ENCODE measurements at regions not wholly inside any gene's neighbourhood (a gene's known extent, or its start where the extent isn't known, plus 50 kb on each side); places are given as distances from the start of the nearest gene placed in this dataset.

DNA sequence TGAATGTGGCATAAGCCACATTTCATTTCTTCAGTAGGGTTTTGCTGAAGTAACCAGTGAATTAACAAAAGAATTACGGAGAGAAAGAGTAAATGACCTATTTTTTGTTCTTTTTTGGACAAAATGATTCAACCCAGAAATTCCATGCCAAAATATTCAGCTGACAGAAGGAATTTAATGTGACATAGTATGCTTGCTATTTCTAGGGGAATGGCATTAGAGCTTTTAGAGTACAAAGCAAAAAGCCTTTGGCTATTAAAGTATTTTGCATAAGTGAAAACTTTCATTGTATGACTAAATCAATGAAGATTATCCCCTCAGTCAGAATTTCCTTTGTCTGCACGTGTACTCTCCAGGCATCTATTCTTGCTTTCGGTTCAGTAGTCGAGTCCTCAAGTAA is 465.3 kb downstream of the COG6 start:
- ATAC-seq = no peak
- intact Hi-C loops (cut with micrococcal nuclease) = no loop called here
- no peak for DNase-seq

DNA sequence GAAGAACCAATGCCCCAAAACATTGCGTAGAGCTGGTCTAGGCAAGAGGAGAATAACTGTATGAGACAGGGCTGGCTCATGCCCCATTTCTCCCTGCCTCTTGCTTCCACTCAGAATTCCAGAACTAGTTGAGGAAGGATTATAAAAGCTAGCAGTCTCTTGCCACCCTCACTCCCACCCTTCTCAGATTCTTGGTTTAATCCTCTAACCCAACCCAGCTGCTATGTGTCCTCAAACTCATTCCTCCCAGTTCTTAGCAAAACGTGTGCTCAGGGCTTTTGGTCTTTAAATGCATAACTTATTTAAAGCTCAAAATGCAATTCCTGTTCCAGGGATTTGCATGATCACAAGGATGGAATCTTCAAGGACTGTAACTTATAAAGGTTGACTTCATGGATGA is 466.3 kb downstream of the COG6 start:
- ATAC-seq = no peak
- intact Hi-C loops (cut with micrococcal nuclease) = no loop called here
- no peak for DNase-seq

DNA sequence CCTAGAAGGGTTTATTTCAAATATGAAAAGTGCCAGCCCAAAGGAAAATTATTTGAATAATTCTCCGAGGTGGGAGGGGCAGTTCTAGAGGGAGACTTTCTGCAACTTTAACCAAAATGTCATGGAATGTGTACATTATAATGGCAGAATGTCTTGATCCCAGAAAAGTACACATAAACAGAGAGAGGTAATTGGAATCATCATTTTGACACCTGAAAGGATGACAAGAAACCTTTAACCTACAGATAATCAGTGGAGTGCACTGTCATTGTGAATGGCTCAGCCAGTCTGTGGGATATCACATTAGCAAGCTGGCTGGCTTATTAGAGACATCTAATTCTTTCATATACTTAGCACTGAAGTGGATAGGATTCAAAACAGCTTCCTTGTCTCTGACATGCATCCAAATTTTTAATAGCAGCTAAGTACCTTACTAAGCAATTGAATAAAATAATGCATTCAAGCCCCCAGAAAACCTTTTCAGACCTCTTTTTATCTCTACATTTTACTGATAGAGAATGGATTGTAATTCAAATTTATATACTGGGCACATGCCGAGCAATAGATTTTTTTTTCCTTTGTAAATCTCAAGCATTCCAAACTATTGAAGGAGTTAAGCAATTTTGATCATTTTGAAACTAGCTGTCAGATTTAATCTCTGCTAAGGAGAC is 468.6 kb downstream of the COG6 start:
- peak; percentile 23 for ATAC-seq
- intact Hi-C loops (cut with micrococcal nuclease) = no loop called here
- DNase-seq = no peak

DNA sequence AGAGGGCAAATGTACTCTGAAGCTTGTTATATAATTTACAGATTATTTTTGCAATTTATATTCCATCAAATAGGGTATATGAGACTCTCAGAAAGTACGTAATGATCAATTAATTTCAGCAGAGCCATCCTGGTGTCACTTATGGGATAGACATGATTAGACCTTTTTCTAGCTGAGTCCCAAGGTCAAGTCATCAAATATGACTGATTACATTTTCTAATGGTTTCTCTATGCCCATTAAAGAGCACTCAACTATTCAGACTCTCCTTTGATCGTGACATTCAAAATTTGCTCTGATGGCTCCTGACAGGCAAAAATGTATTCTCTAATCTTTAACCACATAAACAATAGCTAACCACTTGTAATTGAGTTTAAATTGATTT is 469.2 kb downstream of the COG6 start:
- DNase-seq = no peak
- intact Hi-C loops (cut with micrococcal nuclease) = no loop called here
- no peak for ATAC-seq

DNA sequence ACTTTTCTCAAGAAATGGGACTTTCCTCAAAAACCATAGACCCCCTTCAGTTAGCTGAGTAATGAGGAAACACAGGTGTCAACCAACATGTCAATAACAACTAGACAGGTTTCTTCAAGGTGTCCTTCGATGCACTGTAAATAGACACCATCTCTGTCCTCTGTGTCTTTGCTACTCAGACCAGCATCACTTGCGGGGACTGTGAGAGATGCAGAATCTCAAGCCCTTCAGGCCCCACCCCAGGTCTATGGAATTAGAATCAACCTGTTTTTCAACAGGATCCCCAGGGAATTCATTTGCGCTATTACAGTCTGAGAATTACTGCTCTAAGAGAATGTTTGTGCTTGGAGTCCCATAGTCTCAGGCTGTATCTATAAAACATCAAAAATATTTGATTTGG is 469.9 kb downstream of the COG6 start:
- intact Hi-C loops (cut with micrococcal nuclease) = no loop called here
- no peak for DNase-seq
- ATAC-seq = no peak

GRCh38 chr13:40126306-40127085 is 471.0 kb downstream of the COG6 start:
- DNase-seq (no peak), ATAC-seq (no peak)
- intact Hi-C loops (cut with micrococcal nuclease) = no loop called here

- ATAC-seq = no peak
- intact Hi-C loops (cut with micrococcal nuclease) = no loop called here
- DNase-seq = no peak
Measured at GRCh38 chr13:40127476-40127875, 472.0 kb downstream of the COG6 start.

- ATAC-seq (no peak), DNase-seq (no peak)
- intact Hi-C loops (cut with micrococcal nuclease) = no loop called here
Measured at GRCh38 chr13:40127925-40128324, 472.5 kb downstream of the COG6 start.

DNA sequence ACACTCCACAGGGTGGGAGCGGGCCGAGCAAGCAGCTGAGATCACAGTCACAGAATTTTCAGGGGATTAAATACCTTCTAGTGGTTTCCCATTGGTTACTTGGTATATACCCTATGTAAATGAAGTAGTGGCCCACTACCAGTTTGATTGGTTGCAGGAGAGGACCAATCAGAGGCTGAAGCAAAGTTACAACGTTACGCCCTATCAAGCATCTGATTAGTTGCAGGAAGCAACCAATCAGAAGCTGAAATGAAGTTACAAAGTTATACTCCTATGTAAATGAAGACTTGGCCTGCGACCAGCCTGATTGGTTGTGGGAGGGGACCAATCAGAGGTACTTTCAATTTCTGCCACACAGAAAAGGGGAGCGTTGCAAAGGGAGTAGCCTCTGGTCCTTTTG is 474.0 kb downstream of the COG6 start:
- intact Hi-C loops (cut with micrococcal nuclease) = no loop called here
- ATAC-seq (no peak), DNase-seq (no peak)

- no peak for ATAC-seq
- DNase-seq = no peak
- intact Hi-C loops (cut with micrococcal nuclease) = no loop called here
Measured at GRCh38 chr13:40130871-40131636, 475.6 kb downstream of the COG6 start.

GRCh38 chr13:40132249-40132648 is 476.8 kb downstream of the COG6 start:
- DNase-seq (no peak), ATAC-seq (no peak)
- intact Hi-C loops (cut with micrococcal nuclease) = no loop called here

- ATAC-seq = no peak
- intact Hi-C loops (cut with micrococcal nuclease) = no loop called here
- no peak for DNase-seq
Measured at GRCh38 chr13:40136896-40137295, 481.4 kb downstream of the COG6 start.

GRCh38 chr13:40137400-40137799 is 481.9 kb downstream of the COG6 start:
- intact Hi-C loops (cut with micrococcal nuclease) = no loop called here
- ATAC-seq (no peak), DNase-seq (no peak)

- no peak for ATAC-seq
- intact Hi-C loops (cut with micrococcal nuclease) = no loop called here
- DNase-seq = no peak
Measured at GRCh38 chr13:40139896-40140520, 484.5 kb downstream of the COG6 start.

DNA sequence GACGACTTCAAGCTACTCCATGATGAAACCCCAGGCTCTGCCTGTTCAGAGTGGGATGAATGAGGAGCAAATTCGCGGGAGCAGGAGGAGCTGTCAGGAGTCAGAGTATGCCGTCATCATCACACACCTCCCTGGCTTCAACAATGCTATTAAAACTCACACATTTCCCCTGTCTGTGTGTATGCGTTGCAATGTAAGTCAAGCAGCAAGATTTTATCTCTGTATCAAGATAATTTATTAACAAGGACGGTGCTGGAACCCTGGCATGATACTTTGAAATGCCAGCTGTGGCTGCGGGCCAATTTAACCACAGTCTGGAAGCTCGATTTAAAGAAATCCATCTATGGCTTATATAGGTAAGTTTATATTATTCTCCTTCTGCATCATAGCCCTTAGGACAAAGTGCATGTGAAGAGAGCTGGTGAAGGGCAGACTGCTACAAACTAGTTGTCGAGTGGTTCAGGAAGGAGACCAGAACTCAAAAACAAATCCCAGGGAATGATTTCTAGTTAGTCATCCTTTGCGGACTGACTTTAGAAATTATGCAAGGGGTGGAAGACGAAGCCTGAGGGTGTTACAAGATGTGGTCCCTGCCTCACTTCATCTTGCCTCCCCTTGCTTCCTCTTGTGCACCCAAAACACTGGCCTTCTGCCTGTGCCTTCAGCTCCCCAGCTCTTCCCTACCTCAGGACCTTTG is 486.5 kb downstream of the COG6 start:
- ATAC-seq = no peak
- no peak for DNase-seq
- intact Hi-C loops (cut with micrococcal nuclease) = no loop called here

DNA sequence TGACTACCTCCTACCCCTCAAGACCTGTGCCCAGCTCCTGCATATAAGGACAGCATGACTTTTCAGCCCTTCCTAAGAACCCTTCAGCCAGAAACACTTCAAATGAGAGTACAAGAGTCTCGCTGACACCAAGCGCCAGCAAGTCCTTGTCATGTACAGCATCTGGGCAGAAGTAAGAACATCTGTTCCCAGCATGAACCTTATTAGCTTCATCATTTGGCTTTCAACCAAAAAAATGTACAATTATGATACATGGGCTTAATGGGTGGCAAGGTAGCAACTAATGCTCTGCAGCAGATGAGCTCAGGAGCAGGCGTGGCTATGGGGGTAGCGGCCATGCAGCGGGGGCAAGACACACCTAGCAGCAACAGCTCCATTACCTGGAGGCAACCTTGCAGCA is 487.6 kb downstream of the COG6 start:
- ATAC-seq (no peak), DNase-seq (no peak)
- intact Hi-C loops (cut with micrococcal nuclease) = no loop called here

- ATAC-seq (no peak), DNase-seq (no peak)
- intact Hi-C loops (cut with micrococcal nuclease) = no loop called here
Measured at GRCh38 chr13:40143559-40143958, 488.1 kb downstream of the COG6 start.

DNA sequence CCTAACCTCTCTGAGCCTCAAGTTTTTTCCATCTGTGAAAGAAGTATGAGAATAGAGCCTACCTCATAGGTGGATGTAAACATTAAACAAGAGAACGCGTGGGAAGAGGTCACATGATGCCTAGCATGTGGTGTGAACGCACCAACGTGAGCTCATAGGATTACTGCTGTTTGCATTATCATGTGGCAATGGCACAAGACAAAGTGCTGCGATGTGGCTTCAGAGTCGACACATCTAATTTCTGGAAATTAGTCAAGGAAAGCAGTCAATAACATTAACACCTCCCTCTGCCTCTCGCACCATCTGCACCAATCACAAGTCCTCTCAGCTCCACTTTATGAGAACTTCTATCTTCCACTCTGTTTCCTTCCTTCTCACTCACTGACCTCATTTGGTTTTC is 489.7 kb downstream of the COG6 start:
- DNase-seq (no peak), ATAC-seq (no peak)
- intact Hi-C loops (cut with micrococcal nuclease) = no loop called here

- no peak for ATAC-seq
- intact Hi-C loops (cut with micrococcal nuclease) = loop anchor here (2.0 kb wide), 1 partner anchor 51 kb away; no protein-coding TSS in a partner anchor
- no peak for DNase-seq
Measured at GRCh38 chr13:40146063-40146462, 490.6 kb downstream of the COG6 start.
